GM19397 (cell line): ENCODE measurements at regions not wholly inside any gene's neighbourhood (a gene's known extent, or its start where the extent isn't known, plus 50 kb on each side); places are given as distances from the start of the nearest gene placed in this dataset.

Experiments
- ATAC-seq: cut with Tn5 transposase; IDR thresholded peaks from one replicate; pipeline ENCODE4 v1.9.1; 2021; ENCODE audit warnings: mild to moderate bottlenecking, moderate library complexity; ENCODE audit not compliant: unreplicated experiment

- no peak for ATAC-seq
Measured at GRCh38 chr16:73212431-73212830, 164.5 kb upstream of the ZFHX3 start.

DNA sequence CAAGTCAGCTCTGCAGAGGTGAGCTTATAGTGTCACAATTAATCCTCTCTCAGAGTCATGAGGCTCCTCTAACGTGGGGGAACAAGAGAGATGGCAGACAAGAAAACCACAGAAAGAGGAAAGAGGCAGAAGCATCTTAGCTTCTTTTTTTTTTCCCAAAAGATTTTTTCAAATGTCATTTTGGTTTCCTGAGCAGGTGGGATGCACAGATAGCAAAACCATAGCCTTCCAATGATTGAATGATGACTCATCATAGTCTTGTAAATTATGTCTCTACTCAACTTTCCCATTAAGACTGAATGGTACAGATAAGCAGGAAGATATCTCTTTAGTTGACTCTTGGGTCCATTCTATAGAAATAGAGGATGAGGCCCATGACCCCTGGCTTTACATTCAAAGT lies 162.8 kb upstream of the ZFHX3 start:
- no peak for ATAC-seq

- no peak for ATAC-seq
Measured at GRCh38 chr16:73210084-73210483, 162.2 kb upstream of the ZFHX3 start.

DNA sequence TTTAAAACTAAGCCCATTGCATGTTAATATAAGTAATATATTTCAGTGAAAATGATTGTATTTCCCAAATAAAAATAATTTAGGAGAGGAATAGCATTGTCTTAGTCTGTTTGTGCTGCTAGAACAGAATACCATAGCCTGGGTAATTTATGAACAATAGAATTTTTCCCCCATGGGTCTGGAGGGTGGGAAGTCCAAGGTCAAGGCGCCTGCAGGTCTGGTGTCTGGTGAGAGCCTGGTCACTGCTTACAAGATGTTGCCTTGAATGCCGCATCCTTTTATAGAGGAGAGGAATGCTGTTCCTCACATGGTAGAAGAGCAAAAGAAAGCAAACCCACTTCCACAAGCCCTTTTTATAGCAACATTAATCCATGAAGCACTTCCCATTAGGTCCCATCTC lies 161.3 kb upstream of the ZFHX3 start:
- ATAC-seq, result no peak

- no peak for ATAC-seq
Measured at GRCh38 chr16:73206151-73206707, 158.3 kb upstream of the ZFHX3 start.

DNA sequence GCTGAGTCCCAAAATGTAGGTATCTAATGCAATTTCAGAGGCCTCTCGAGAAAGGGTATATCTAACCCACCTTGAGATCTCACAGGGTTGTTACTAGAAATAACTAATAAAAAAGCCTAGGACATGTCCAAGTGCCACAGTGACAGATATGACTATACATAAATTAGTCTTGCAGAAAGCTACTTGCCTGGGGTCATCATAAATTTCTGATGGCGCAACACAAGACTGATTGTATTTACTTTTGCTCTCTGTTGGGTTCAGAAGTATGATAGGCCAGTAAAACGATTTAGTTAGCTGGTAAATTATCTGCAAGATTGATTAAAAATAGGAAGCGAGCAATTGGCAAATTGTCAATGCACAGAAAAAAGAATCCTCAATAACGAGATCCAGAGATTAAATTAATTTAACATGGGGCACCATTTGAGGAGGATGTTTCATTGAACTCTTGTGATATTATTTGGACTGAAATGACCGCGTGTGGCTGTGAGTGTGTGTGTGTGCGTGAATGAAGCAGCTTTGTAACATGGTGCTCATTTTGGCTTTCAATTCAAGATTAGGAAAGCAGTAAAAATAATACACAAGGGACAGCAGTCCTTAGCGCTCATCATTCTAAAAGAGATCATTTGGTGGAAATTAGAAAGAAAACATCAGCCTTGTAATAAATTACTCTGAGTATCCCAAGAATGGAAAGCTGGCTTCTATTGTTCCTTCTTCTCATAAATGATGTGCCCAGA lies 157.4 kb upstream of the ZFHX3 start:
- ATAC-seq, result no peak

DNA sequence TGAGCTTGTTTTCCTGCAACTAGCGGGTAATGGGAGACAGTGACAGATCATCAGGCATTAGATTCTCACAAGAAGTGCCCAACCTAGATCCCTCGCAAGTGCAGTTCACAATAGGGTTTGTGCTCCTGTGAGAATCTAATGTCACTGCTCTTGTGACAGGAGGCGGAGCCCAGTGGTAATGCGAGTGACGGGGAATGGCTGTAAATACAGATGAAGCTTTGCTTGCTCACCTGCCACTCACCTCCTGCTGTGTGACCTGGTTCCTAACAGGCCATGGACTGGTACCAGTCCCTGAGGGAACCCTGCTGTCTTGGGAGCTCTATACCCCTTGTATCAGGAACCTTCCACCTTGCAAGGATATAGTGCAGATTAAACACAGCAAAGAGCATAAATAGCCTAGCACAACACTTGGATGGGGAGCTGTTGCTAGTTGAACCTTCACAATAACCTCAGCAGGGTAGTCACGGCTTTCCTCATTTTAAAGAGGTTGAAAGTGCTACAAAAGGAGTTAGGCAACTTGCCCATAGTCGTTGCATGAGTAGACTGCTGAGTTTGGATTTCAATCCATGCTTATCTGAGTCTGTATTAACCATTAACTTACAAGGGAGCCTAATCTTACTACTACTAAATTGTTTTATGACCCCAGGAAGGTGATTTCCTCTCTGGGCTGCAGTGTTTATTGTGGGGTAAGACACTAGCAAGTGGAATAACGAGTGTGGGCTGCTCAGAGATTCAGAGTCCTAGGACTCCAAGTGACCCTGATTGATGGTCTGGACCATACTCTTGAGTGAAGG lies 156.6 kb upstream of the ZFHX3 start:
- ATAC-seq, result no peak

DNA sequence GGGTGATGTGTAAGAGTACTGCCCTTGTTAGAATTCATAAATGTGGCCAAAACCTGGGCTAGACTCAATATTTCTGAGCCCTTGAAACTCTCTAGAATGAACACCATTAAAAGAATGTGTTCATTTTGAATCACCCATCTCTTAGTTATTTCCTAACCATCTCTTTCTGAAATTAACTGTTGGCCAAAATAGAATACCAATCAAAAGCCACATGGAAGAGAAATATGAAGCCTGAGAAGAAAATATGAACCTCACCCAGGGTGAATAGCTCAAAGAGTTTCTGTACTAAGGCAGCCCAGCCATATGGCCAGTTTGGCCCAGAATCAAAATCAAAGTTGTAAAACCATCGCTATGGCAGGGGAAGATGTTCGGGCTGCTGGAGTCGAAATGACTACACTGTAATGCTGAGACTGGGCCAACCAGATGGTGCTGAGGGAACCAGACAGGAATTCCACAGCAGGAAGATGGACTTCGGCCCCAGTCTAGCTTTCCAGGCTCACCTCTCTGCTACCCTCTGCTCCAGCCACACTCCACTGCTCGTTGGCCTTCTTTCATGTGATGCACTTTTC lies 154.3 kb upstream of the ZFHX3 start:
- ATAC-seq, result no peak

DNA sequence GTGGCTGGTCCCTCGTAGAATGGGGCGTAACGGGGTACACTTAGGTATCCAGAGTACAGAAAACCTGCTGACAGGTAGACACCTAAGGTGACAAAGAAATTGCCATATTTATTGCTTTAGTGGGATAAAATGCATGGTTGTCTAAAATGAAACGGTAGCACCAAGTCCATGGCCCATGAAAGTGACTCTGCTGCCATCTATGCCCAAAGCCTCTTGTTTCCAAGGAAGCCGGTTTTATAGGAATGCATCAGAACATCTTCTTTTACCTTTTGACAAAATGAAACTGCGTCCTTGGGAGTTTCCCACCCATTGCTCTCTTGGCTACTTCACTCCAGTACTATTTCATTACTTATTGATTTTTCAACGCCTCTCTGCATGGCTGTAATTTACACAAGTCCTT lies 151.3 kb upstream of the ZFHX3 start:
- no peak for ATAC-seq

GRCh38 chr16:73198481-73198880 lies 150.6 kb upstream of the ZFHX3 start:
- ATAC-seq, result no peak

DNA sequence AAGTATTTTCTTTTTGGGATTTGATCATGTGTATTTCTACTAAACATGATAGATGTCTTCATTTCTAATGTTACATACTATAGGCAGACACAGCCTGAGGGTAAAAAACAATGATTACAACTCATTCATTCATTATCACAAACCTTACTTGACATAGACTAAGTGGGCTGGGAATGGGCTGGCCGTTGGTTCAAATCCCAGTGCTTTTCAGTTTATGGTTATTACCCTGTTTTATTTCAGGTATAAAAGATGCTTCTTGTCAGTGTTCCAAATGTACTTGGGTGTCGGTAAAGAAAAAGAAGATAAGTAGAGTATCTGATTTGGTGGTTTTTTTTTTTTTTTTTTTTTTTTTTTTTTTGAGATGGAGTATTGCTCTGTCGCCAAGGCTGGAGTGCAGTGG lies 149.7 kb upstream of the ZFHX3 start:
- ATAC-seq, result no peak

GRCh38 chr16:73196670-73197069 lies 148.7 kb upstream of the ZFHX3 start:
- no peak for ATAC-seq

DNA sequence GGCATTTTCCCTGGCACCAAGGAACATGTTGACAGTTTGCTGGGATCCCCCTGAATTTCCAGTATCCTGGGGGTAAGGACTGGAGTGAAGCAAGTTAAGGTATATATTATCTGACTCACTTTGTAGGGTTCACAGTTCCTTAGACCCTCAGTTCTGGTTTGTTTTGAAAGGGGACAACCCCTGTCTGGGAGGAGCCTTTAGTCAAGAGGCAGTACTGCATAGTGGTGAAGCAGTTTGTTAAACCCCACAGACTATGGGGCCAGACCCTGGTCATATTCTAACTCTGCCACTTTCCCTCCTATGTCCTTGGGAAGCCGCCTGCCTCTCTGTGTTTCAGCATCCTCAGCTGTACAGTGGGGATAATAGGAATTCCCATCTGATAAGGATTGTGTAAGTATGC lies 145.5 kb upstream of the ZFHX3 start:
- no peak for ATAC-seq

DNA sequence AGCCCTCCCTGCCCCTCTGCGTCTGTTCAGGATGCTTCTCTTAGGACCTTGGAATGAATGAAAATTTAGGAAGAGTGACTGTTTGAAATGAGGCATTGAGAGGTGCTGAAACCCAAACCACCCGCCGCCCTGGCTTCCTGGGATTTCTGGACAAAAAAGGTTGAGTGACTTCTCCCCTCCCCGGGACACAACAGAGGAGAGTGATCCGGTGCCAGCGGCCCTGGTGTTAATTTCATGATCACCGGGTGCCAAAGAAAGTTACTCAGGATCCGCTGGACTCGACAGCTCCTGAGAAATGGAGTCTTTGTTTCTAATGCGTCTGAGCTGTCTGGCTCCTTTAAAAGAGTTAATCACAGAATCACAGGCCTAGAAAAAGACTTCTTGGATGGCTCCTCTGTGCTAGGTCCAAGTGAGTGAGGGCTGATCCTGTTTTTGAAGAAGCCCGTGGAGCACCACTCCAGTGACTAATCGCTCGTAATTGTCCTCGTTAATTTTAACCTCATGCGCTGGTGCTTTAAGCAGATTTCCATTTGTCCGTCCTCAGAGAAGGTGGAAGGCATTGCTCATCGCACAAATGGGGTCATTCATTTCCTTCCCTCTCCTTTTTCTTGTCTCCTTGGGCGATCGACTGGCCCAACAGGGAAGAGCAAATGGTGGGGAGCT lies 144.4 kb upstream of the ZFHX3 start:
- ATAC-seq, result no peak

DNA sequence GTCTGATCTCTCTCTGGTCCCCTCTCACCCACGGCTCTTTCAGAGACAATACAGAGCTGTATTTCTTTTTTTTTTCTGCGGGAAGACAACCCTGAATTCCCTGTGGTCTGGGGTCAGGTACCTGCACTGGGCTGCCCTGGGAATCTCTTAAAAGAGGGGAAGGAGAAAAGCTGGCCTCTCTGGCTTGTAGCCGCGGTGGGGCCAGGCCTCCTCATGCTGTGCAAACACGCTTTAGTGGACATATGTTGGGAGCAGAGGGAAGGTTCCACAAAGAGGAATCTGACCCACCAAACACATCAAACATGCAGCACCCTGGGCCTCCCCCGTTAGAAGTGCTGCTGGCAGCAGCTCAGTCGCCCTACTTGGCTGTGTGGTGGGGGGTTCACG lies 143.7 kb upstream of the ZFHX3 start:
- no peak for ATAC-seq

GRCh38 chr16:73190688-73191659 lies 143.0 kb upstream of the ZFHX3 start:
- no peak for ATAC-seq

GRCh38 chr16:73190256-73190655 lies 142.3 kb upstream of the ZFHX3 start:
- no peak for ATAC-seq

DNA sequence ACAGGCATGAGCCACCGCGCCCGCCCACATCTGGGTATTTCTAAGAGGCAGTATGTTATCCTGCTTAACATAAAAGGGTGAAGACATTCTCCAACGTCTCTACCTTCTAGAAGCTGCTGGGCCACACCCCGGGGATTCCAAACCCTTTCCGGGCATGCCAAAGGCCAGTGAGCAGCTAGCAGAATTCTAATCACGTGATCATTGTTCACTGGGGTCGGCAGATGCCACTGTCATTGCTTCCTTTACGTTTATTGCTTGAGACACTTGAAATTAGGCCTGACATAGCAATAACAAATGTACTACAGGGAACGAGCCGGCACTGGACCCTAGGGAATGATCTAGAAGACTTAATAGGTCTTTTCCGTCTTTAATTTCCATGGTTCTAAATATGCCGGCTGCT lies 141.2 kb upstream of the ZFHX3 start:
- no peak for ATAC-seq

DNA sequence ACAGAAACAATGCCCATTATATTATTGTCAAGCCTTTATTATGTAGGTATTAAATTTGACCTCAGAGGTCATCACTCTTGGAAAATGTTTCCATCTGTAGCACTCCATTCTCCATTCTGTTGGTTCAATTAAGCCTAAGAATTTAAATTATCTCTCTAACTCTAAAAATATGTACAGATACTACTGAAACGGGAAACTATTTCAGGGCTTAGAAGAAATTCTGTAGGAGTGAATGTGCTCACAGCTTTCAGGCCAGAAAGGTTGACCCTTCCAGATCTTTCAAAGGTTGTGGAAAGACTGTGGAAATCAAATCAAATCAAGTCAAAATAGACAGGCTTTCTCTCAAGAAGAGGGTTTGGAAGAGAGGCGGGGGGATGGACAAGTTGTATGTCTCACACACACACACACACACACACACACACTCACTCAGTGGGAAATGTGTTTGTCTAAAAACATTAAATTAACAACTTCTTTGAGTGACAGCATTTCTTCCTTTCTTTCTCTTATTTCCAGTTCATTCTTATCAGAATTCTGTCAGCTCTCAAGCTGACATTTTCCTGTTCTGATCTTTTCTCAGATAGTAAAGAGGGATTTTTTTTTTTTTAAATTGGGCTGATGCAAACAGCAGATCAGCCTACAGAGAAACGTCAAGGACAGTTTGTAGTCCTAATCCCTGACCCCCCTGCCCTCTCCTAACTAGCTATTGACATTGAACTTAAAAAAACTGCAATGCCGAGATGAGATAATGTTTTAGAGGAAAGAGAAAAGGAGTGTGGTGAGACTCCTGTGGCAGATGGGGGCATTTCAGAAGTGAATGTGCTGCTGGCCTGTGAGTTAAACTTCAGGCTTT lies 139.0 kb upstream of the ZFHX3 start:
- ATAC-seq, result no peak
